IPS DF 6.9 (cell line): ENCODE measurements at regions not wholly inside any gene's neighbourhood (a gene's known extent, or its start where the extent isn't known, plus 50 kb on each side); places are given as distances from the start of the nearest gene placed in this dataset.

Experiments
- DNase-seq: peaks from one replicate; pipeline ENCODE4 v3.0.0-alpha.2; 2013; ENCODE audit warnings: low read depth, low spot score
- H3K27ac ChIP-seq: one replicate; pipeline ENCODE4 v1.5.1; 2013; ENCODE audit warnings: low read length, control low read depth
- H3K27me3 ChIP-seq: 2 replicates; pipeline ENCODE4 v1.6.1; 2013; ENCODE audit warnings: mild to moderate bottlenecking, low read length; ENCODE audit not compliant: control insufficient read depth, insufficient read depth
- H3K36me3 ChIP-seq: 2 replicates; pipeline ENCODE4 v1.6.1; 2013; ENCODE audit warnings: low read length; ENCODE audit not compliant: control insufficient read depth, insufficient read depth
- H3K4me1 ChIP-seq: 2 replicates; pipeline ENCODE4 v1.6.1; 2013; ENCODE audit warnings: low read length; ENCODE audit not compliant: control insufficient read depth, insufficient read depth
- H3K4me3 ChIP-seq: 2 replicates; pipeline ENCODE4 v1.5.1; 2013; ENCODE audit warnings: mild to moderate bottlenecking, low read length
- H3K9me3 ChIP-seq: 2 replicates; pipeline ENCODE4 v1.6.1; 2013; ENCODE audit warnings: low read length, inconsistent platforms; ENCODE audit not compliant: control insufficient read depth, insufficient read depth
- WGBS: extraction: QIAGEN DNeasy Blood & Tissue Kit; methylation state at CpG from one replicate; pipeline ENCODE4 v1.1.7; 2013; ENCODE audit warnings: mixed read lengths, missing lambda C conversion rate; ENCODE audit not compliant: insufficient read length, insufficient coverage; 5-methylcytosine and 5-hydroxymethylcytosine counted together

- H3K36me3 ChIP-seq, result no peaks in the 10 kb centered on the region
- no peaks in the 10 kb centered on the region for H3K9me3 ChIP-seq
- peaks cover 1% of the 10 kb centered on the region; the same call in 1 of the 2 replicates for H3K4me1 ChIP-seq
- H3K27me3 ChIP-seq, result no peaks in the 10 kb centered on the region
- no peak overlapping the region for H3K27ac ChIP-seq
- peak overlapping the region; percentile 63; the same call in 1 of the 2 replicates for H3K4me3 ChIP-seq
- no peak for DNase-seq
- no CpG with 5 or more reads among the region's 6 CpGs for WGBS
Measured at GRCh38 chr7:22550514-22551030, 50.6 kb upstream of the STEAP1B start.

GRCh38 chr7:22549667-22550513 is 49.9 kb upstream of the STEAP1B start:
- H3K4me1 ChIP-seq, result peaks cover 1% of the 10 kb centered on the region; the same call in 1 of the 2 replicates
- H3K27ac ChIP-seq, result no peak overlapping the region
- WGBS, result no CpG with 5 or more reads among the region's 48 CpGs
- DNase-seq, result peak; percentile 85
- H3K9me3 ChIP-seq, result no peaks in the 10 kb centered on the region
- H3K27me3 ChIP-seq, result no peaks in the 10 kb centered on the region
- no peaks in the 10 kb centered on the region for H3K36me3 ChIP-seq
- peak overlapping the region; percentile 63; the same call in 1 of the 2 replicates for H3K4me3 ChIP-seq
